KOPT-K1 (cell line): ENCODE measurements at regions not wholly inside any gene's neighbourhood (a gene's known extent, or its start where the extent isn't known, plus 50 kb on each side); places are given as distances from the start of the nearest gene placed in this dataset.

Experiments used
- H3K27ac ChIP-seq: fragments of 200-600 bp; sonication (generic); 2 replicates; pipeline ENCODE4 v1.5.1; 2016; ENCODE audit warnings: antibody characterized with exemption, mild to moderate bottlenecking, low read depth, low read length; ENCODE audit not compliant: poor library complexity, severe bottlenecking
- H3K36me3 ChIP-seq: fragments of 200-600 bp; sonication (generic); 2 replicates; pipeline ENCODE4 v1.5.1; 2017; ENCODE audit warnings: antibody characterized with exemption, mild to moderate bottlenecking, low read length, moderate library complexity; ENCODE audit not compliant: insufficient read depth
- H3K9me3 ChIP-seq: fragments of 200-600 bp; sonication (generic); 2 replicates; pipeline ENCODE4 v1.5.1; 2017; ENCODE audit warnings: antibody characterized with exemption, low read length, mild to moderate bottlenecking; ENCODE audit not compliant: insufficient read depth, poor library complexity, severe bottlenecking

- no peak overlapping the region for H3K27ac ChIP-seq
- no peaks in the 10 kb centered on the region for H3K9me3 ChIP-seq
- H3K36me3 ChIP-seq = no peaks in the 10 kb centered on the region
These were observed 182.4 kb upstream of the DPT start for GRCh38 chr1:168911370-168911769.

GRCh38 chr1:168913711-168914463 is 184.9 kb upstream of the DPT start:
- no peaks in the 10 kb centered on the region for H3K36me3 ChIP-seq
- no peaks in the 10 kb centered on the region for H3K9me3 ChIP-seq
- no peak overlapping the region for H3K27ac ChIP-seq

- no peaks in the 10 kb centered on the region for H3K9me3 ChIP-seq
- H3K36me3 ChIP-seq = no peaks in the 10 kb centered on the region
- H3K27ac ChIP-seq = no peak overlapping the region
These were observed 188.3 kb upstream of the DPT start for GRCh38 chr1:168917309-168917708.

GRCh38 chr1:168917796-168918195 is 188.7 kb upstream of the ATP1B1 start:
- no peaks in the 10 kb centered on the region for H3K9me3 ChIP-seq
- no peak overlapping the region for H3K27ac ChIP-seq
- H3K36me3 ChIP-seq = no peaks in the 10 kb centered on the region

- no peaks in the 10 kb centered on the region for H3K36me3 ChIP-seq
- no peak overlapping the region for H3K27ac ChIP-seq
- H3K9me3 ChIP-seq = no peaks in the 10 kb centered on the region
These were observed 187.4 kb upstream of the ATP1B1 start for GRCh38 chr1:168918860-168919741.

GRCh38 chr1:168920456-168921094 is 185.9 kb upstream of the ATP1B1 start:
- Histone ChIP-seq H3K9me3 (no peaks in the 10 kb centered on the region), H3K27ac (no peak overlapping the region), H3K36me3 (no peaks in the 10 kb centered on the region)

- Histone ChIP-seq H3K36me3 (no peaks in the 10 kb centered on the region), H3K27ac (no peak overlapping the region)
These were observed 184.9 kb upstream of the ATP1B1 start for GRCh38 chr1:168921629-168922028.

GRCh38 chr1:168923521-168924136 is 182.9 kb upstream of the ATP1B1 start:
- Histone ChIP-seq H3K36me3 (no peaks in the 10 kb centered on the region), H3K9me3 (no peaks in the 10 kb centered on the region), H3K27ac (no peak overlapping the region)

More at GRCh38 chr1:168921629-168922028, 184.9 kb upstream of the ATP1B1 start:
- H3K9me3 ChIP-seq = no peaks in the 10 kb centered on the region

GRCh38 chr1:168924976-168925375 is 181.5 kb upstream of the ATP1B1 start:
- no peaks in the 10 kb centered on the region for H3K9me3 ChIP-seq
- H3K36me3 ChIP-seq = no peaks in the 10 kb centered on the region
- no peak overlapping the region for H3K27ac ChIP-seq

GRCh38 chr1:168926236-168926635 is 180.3 kb upstream of the ATP1B1 start:
- Histone ChIP-seq H3K9me3 (no peaks in the 10 kb centered on the region), H3K27ac (no peak overlapping the region), H3K36me3 (no peaks in the 10 kb centered on the region)

- H3K9me3 ChIP-seq = no peaks in the 10 kb centered on the region
- H3K27ac ChIP-seq = no peak overlapping the region
- H3K36me3 ChIP-seq = no peaks in the 10 kb centered on the region
These were observed 174.0 kb upstream of the ATP1B1 start for GRCh38 chr1:168932539-168932938.

- H3K9me3 ChIP-seq = no peaks in the 10 kb centered on the region
- H3K27ac ChIP-seq = no peak overlapping the region
- H3K36me3 ChIP-seq = no peaks in the 10 kb centered on the region
These were observed 173.2 kb upstream of the ATP1B1 start for GRCh38 chr1:168933141-168933805.

GRCh38 chr1:168939110-168939946 is 167.2 kb upstream of the ATP1B1 start:
- Histone ChIP-seq H3K27ac (no peak overlapping the region), H3K36me3 (no peaks in the 10 kb centered on the region), H3K9me3 (no peaks in the 10 kb centered on the region)

- H3K27ac ChIP-seq = no peak overlapping the region
- no peaks in the 10 kb centered on the region for H3K36me3 ChIP-seq
These were observed 166.6 kb upstream of the ATP1B1 start for GRCh38 chr1:168939947-168940223.

More at GRCh38 chr1:168939947-168940223, 166.6 kb upstream of the ATP1B1 start:
- no peaks in the 10 kb centered on the region for H3K9me3 ChIP-seq
